Stomach (tissue), 4 donors: ENCODE measurements at regions not wholly inside any gene's neighbourhood (a gene's known extent, or its start where the extent isn't known, plus 50 kb on each side); places are given as distances from the start of the nearest gene placed in this dataset.

Source experiments
- CTCF ChIP-seq, 7 experiments: fragments of 450-650 bp in 4 of 7; fragments of 200-600 bp in 3 of 7; sonication (generic) in 3 of 7; IDR thresholded peaks; one replicate each; pipeline ENCODE4 v1.5.1; 2016 to 2019; ENCODE audit warnings: antibody characterized with exemption in 7 of 7, control low read depth in 2 of 7, mild to moderate bottlenecking in 1 of 7
- EP300 ChIP-seq: sonication (generic); formaldehyde crosslinking; IDR thresholded peaks from one replicate; pipeline ENCODE4 v1.6.1; 2017; ENCODE audit warnings: antibody characterized with exemption
- POLR2A ChIP-seq, 4 donors: fragments of 450-650 bp; IDR thresholded peaks; one replicate each; pipeline ENCODE4 v1.6.1; 2016; ENCODE audit warnings: antibody characterized with exemption in 4 of 4, control low read depth in 2 of 4, mild to moderate bottlenecking in 1 of 4, moderate library complexity in 1 of 4
- POLR2AphosphoS5 ChIP-seq, 3 donors: sonication (generic); formaldehyde crosslinking; IDR thresholded peaks; one replicate each; pipeline ENCODE4 v1.6.1; 2016; ENCODE audit warnings: antibody characterized with exemption in 3 of 3

GRCh38 chr5:153209687-153210086, 280.8 kb upstream of the GRIA1 start:
- no peak for TF ChIP-seq POLR2AphosphoS5 (IDR thresholded peaks at IDR 0.05)
- no peak for TF ChIP-seq POLR2A (IDR thresholded peaks at IDR 0.05)
- no peak for TF ChIP-seq CTCF (IDR thresholded peaks at IDR 0.05)
- no peak for TF ChIP-seq EP300
